ENCODE measurements at regions not wholly inside any gene's neighbourhood (a gene's known extent, or its start where the extent isn't known, plus 50 kb on each side); places are given as distances from the start of the nearest gene placed in this dataset.

- TF ChIP-seq CTCF (conservative IDR thresholded peaks at IDR 0.05; ENCODE audit: low read depth, low read length) (no peak), EZH2 (IDR thresholded peaks at IDR 0.05; ENCODE audit: borderline replicate concordance, low read depth, low read length, poor library complexity, severe bottlenecking) (no peak)
These were observed 380.1 kb downstream of the FRK start for GRCh38 chr6:115680621-115681020.

Measured in A673 (cell line).